Loucy (cell line): ENCODE measurements at regions not wholly inside any gene's neighbourhood (a gene's known extent, or its start where the extent isn't known, plus 50 kb on each side); places are given as distances from the start of the nearest gene placed in this dataset.

Source experiments
- EZH2phosphoT487 ChIP-seq: fragments of 200-600 bp; IDR thresholded peaks from 2 replicates; pipeline ENCODE4 v1.6.1; 2018; ENCODE audit warnings: antibody characterized with exemption, mild to moderate bottlenecking, moderate library complexity, borderline replicate concordance
- TF ChIP-seq, protein P1 (sequence below): fragments of 200-600 bp; sonication (generic); conservative IDR thresholded peaks from 2 replicates; pipeline ENCODE4 v1.5.1; 2014; ENCODE audit warnings: mild to moderate bottlenecking, antibody characterized with exemption, low read length

DNA sequence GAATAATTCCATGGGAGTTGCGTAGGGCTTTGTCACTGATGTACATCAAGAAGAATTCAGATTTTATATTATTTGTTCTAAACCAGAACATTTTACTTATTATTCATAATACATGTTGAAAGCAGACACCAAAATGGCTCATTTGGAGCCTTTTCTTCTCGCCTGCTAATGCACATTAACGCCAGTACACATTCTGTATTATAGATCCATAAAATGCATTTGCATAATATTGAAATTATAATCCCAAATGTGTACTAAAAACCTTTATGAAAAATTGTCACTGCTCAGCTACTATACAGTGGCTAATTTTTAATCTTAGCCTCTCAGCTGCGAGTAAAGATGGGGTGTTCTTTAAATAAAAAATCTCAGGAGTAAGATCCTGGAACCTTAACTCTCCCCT is 452.2 kb upstream of the HNRNPA3 start:
- TF ChIP-seq, protein P1, sequence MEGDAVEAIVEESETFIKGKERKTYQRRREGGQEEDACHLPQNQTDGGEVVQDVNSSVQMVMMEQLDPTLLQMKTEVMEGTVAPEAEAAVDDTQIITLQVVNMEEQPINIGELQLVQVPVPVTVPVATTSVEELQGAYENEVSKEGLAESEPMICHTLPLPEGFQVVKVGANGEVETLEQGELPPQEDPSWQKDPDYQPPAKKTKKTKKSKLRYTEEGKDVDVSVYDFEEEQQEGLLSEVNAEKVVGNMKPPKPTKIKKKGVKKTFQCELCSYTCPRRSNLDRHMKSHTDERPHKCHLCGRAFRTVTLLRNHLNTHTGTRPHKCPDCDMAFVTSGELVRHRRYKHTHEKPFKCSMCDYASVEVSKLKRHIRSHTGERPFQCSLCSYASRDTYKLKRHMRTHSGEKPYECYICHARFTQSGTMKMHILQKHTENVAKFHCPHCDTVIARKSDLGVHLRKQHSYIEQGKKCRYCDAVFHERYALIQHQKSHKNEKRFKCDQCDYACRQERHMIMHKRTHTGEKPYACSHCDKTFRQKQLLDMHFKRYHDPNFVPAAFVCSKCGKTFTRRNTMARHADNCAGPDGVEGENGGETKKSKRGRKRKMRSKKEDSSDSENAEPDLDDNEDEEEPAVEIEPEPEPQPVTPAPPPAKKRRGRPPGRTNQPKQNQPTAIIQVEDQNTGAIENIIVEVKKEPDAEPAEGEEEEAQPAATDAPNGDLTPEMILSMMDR: no peak
- no peak for TF ChIP-seq EZH2phosphoT487
